GM10266 (cell line): ENCODE measurements at regions not wholly inside any gene's neighbourhood (a gene's known extent, or its start where the extent isn't known, plus 50 kb on each side); places are given as distances from the start of the nearest gene placed in this dataset.

ENCODE experiments used
- DNase-seq: peaks from one replicate; pipeline ENCODE4 v3.0.0; 2012; ENCODE audit errors: extremely low spot score
- TF ChIP-seq, protein P1 (sequence below): IDR thresholded peaks from 2 replicates; pipeline ENCODE4 v1.5.1; 2012; ENCODE audit warnings: mild to moderate bottlenecking, low read depth; ENCODE audit not compliant: control insufficient read depth, insufficient read depth; ENCODE audit errors: missing control alignments

DNA sequence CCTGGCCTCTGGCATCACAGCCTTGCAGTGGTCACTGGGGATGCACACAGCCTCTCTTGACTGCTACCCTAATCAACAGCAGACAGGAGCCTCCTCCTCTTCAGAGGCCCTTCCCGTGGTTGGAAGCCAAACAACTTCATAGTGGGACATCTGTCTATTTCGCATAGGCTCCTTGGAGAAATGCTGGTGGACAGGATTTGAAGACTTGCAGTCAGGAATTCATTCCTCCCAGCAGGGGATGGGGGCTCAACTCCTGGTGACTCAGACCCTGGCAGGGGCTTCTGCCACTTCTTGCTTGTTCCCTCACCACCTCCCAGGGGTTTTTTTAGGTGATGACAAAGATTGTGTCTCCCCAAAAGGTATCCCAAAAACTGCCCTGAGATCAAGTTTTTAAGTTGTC lies 191.7 kb upstream of the CAMK1G start:
- DNase-seq, result no peak
- TF ChIP-seq, protein P1, sequence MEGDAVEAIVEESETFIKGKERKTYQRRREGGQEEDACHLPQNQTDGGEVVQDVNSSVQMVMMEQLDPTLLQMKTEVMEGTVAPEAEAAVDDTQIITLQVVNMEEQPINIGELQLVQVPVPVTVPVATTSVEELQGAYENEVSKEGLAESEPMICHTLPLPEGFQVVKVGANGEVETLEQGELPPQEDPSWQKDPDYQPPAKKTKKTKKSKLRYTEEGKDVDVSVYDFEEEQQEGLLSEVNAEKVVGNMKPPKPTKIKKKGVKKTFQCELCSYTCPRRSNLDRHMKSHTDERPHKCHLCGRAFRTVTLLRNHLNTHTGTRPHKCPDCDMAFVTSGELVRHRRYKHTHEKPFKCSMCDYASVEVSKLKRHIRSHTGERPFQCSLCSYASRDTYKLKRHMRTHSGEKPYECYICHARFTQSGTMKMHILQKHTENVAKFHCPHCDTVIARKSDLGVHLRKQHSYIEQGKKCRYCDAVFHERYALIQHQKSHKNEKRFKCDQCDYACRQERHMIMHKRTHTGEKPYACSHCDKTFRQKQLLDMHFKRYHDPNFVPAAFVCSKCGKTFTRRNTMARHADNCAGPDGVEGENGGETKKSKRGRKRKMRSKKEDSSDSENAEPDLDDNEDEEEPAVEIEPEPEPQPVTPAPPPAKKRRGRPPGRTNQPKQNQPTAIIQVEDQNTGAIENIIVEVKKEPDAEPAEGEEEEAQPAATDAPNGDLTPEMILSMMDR, result no peak

DNA sequence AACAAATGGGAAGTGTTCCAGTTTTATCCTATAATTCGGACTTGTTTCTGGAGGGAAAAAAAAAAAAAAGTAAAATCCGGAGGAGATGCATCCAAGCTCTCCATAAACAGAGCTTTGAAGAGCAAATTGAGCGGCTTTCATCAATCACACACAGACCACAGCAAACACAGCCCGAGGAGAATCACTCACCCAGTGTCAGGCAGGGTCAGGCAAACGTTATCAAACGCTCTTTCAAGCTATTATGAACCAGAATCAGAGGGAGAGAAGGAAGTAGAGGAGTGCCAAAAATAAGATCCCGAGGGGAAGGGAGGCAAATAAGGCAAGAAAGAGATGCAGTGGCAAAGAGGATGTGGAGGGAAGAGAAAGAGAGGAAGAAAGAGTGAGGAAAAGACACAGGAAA lies 188.3 kb upstream of the CAMK1G start:
- no peak for DNase-seq
- TF ChIP-seq, protein P1, result no peak

DNA sequence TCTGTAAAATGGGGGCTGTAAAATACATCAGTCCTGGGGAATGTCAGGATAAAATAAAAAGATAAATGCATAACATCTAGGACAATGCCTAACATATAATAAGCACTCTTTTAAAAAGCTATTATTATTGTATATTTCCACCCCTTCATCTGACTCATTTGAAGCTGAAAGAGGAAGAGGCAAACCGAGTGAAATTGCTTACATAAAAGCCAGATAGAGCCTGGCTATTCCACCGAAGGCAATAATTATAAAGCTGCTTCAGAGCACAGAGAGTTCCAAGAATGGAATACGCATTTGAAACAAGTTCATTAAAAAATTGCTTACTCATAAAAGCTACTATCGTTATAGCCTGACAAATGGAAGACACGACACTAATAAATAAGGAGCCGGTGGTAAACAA lies 186.1 kb upstream of the CAMK1G start:
- DNase-seq, result no peak
- TF ChIP-seq, protein P1, result no peak

DNA sequence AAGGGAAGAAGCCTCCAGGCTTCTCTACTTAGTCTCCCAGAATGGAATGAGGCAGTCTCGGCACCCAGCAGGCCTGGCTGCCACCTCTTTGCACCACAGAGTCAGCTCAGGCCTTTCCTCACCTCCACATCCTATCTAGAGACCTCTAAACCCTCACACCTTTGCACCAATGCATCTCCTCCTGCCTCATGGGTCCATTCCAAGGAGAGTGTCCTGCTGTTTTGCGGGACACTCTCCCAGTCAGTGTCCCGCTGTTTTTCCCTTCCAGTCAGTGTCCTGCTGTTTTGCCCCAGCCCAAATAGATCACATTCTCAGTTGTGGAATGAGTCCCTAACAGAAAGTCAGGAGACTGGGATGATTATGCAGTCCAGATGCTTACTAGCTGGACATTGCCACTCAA lies 185.6 kb upstream of the CAMK1G start:
- DNase-seq, result no peak
- TF ChIP-seq, protein P1, result no peak

DNA sequence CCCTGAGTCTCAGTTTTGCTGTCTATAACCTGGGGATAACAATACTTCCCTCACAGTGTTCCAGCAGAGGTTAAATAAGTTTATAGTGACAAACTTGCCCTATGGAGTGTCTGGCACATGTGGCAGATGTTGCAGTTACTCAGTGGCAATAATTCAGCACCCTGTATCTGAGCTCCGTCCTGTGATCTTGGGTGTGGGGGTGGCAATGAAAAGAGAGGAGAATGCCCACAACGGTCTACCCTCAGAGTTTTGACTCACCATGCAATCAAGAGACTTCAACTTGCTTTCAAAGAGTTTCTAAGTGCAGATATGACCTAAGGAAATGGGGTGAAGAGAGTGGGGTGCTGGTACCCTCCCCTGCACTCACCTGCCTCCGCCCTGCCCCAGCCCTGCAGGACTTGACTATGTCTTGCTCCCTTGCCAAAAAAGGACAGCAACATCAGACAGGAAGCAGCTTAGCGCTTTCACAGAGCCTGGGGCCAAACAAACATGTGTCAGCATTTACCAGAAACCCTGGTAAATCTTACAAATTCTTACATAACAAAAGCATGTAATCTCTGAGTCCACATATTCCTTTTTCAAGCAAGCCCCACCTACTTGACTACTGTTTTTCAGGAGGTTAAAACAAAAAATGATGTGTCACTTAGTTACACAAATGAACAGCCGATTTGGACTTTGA lies 185.1 kb upstream of the CAMK1G start:
- DNase-seq, result no peak
- TF ChIP-seq, protein P1, result no peak

DNA sequence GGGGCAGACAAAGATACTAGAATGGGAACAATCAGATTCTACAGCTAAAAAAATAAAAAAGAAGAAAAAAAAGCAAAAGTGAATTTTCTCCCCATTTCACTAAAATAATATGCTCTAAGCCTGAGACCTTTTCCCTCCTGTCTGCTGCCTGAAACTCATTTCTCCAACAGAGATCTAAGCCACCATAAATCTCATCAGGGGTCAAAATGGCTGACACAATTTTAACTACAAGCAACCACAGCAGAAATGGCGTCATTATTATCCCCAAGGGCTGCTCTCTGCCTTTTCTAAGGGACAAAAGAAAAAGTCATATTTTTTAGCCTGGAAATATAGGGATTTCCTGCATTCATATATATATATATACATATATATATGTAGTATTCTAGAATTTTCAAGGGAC lies 183.7 kb upstream of the CAMK1G start:
- DNase-seq, result no peak
- TF ChIP-seq, protein P1, result no peak

DNA sequence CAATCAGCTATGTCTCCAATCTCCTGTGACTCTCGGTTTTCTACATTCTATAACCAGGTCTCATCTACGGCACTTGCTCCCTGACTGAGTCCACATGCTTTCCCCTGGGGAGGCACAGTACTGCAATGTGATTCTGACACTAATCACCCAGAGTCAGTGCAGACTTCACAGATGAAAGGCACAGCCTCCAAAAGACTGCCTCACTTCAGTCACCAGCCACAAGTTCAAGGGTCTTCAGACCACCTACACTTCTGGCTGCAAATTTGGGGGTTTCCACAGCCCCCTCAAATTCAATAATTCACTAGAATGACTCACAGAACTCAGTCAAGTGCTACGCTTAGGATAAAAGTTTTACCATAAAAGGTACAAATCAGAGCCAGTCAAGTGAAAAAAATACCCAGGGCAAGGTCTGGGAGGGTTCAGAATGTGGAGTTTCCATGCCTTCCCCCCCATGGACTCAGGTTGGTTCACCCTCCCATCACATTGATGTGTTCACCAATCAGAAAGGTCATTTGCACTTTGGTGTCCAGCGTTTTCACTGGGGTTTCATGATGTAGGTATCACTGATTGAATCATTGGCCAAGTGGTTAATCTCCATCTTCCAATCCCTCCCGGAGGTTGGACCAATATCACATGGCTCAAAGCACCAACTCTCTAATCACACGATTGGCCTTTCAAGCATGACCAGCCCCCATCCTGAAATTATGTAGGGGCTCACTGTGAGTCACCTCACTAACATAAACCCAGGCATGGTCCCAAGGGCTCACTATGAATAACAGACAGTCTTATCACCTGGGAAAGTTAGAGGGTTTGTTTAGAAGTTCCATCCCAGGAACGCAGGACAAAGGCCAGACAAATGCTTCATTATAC lies 182.9 kb upstream of the CAMK1G start:
- TF ChIP-seq, protein P1, result no peak
- no peak for DNase-seq
